HepG2 (cell line): ENCODE measurements at regions not wholly inside any gene's neighbourhood (a gene's known extent, or its start where the extent isn't known, plus 50 kb on each side); places are given as distances from the start of the nearest gene placed in this dataset.

ENCODE experiments used
- ATAC-seq: fragments of 200-7000 bp; cut with Tn5 transposase; 3 replicates; pipeline ENCODE4 v1.9.1; 2020; ENCODE audit warnings: mild to moderate bottlenecking, moderate library complexity
- BruUV-seq: library from RNA; stranded (reverse); fragments of 400-500 nt; replicated peaks from 2 replicates; lab custom pipeline; 2021; lab: Mats Ljungman, UMichigan
- CTCF ChIA-PET: fragments of 300-600 bp; formaldehyde crosslinking; extraction: SDS; loops from one replicate; lab custom pipeline; 2021; ENCODE audit warnings: low total read pairs, inconsistent platforms, low intra/inter-chr PET ratio; lab: Yijun Ruan, JAX
- POLR2A ChIA-PET: fragments of 350-600 bp; sonication (Branson Sonifier 250); formaldehyde crosslinking; loops from one replicate; lab custom pipeline; 2020; ENCODE audit warnings: antibody characterized with exemption, inconsistent platforms; lab: Yijun Ruan, JAX
- DNase-seq: peaks from one replicate; pipeline ENCODE4 v3.0.0-alpha.2; 2015; ENCODE audit warnings: low spot score
- FAIRE-seq: peaks from 3 replicates; lab custom pipeline; 2011; peaks lifted over from hg19 to GRCh38; lab: Jason Lieb, UNC
- H2AFZ ChIP-seq: one replicate; pipeline ENCODE4 v1.6.1; 2011; ENCODE audit warnings: low read length, inconsistent platforms
- H3K27ac ChIP-seq: fragments of 300-600 bp; 3 replicates; pipeline ENCODE4 v1.8.0; 2011; ENCODE audit warnings: mixed run types, mild to moderate bottlenecking, mixed read lengths, low read length, inconsistent platforms; ENCODE audit not compliant: insufficient read depth; ENCODE audit errors: extremely low read length
- H3K27me3 ChIP-seq, 2 experiments: fragments of 200-600 bp in 1 of 2; 2 replicates in 1 of 2; 3 replicates in 1 of 2; pipeline versions ENCODE4 v1.6.0 to v1.8.0; 2011; ENCODE audit warnings: low read length in 2 of 2, mild to moderate bottlenecking in 2 of 2, moderate library complexity in 2 of 2, inconsistent platforms in 1 of 2; ENCODE audit not compliant: insufficient read depth in 2 of 2, control insufficient read depth in 1 of 2
- H3K36me3 ChIP-seq, 2 experiments: fragments of 200-600 bp in 1 of 2; replicated peaks in 1 of 2; 2 replicates in 1 of 2; 3 replicates in 1 of 2; pipeline versions ENCODE4 v1.5.1 to v1.8.0; 2011; ENCODE audit warnings: low read length in 2 of 2, inconsistent platforms in 1 of 2; ENCODE audit not compliant: insufficient read depth in 2 of 2, control insufficient read depth in 1 of 2
- H3K4me1 ChIP-seq: 2 replicates; pipeline ENCODE4 v1.5.1; 2012; ENCODE audit warnings: low read length, inconsistent platforms; ENCODE audit not compliant: insufficient read depth
- H3K4me2 ChIP-seq: 2 replicates; pipeline ENCODE4 v1.6.0; 2011; ENCODE audit warnings: low read depth, low read length, inconsistent platforms
- H3K4me3 ChIP-seq, 3 experiments: fragments of 200-600 bp in 1 of 3; sonication (generic), shearing (Covaris generic) in 1 of 3; replicated peaks in 1 of 3; 2 replicates each; pipeline ENCODE4 v1.5.1; 2011 to 2016; ENCODE audit warnings: low read length in 3 of 3, inconsistent platforms in 2 of 3, low read depth in 2 of 3, mild to moderate bottlenecking in 2 of 3, control low read depth in 1 of 3, mixed read lengths in 1 of 3; ENCODE audit not compliant: insufficient read depth in 1 of 3
- H3K79me2 ChIP-seq: one replicate; pipeline ENCODE4 v1.6.1; 2011; ENCODE audit warnings: low read length, inconsistent platforms; ENCODE audit not compliant: insufficient read depth
- H3K9ac ChIP-seq: 2 replicates; pipeline ENCODE4 v1.6.0; 2011; ENCODE audit warnings: mild to moderate bottlenecking, low read depth, low read length, inconsistent platforms; ENCODE audit not compliant: insufficient read depth
- H3K9me3 ChIP-seq: 2 replicates; pipeline ENCODE4 v1.5.1; 2012; ENCODE audit warnings: mild to moderate bottlenecking, low read length
- H4K20me1 ChIP-seq: 2 replicates; pipeline ENCODE4 v1.6.0; 2011; ENCODE audit warnings: inconsistent platforms, mild to moderate bottlenecking, low read length, moderate library complexity; ENCODE audit not compliant: insufficient read depth
- FOXC1 ChIP-seq: sonication (generic); formaldehyde crosslinking; IDR thresholded peaks from 2 replicates; pipeline ENCODE4 v1.8.0; 2022; ENCODE audit warnings: mild to moderate bottlenecking, missing genetic modification reagents, borderline replicate concordance
- HMGA1 ChIP-seq: sonication (generic); formaldehyde crosslinking; conservative IDR thresholded peaks from 2 replicates; pipeline ENCODE4 v1.4.0; 2020; ENCODE audit warnings: missing genetic modification reagents
- POLR2G ChIP-seq: fragments of 200-400 bp; formaldehyde crosslinking; IDR thresholded peaks from 2 replicates; pipeline ENCODE4 v1.6.1; 2018; ENCODE audit warnings: mild to moderate bottlenecking, low read depth, low read length, moderate library complexity
- WGBS: methylation state at CpG from one replicate; pipeline ENCODE4 v1.1.6; 2017; ENCODE audit warnings: low lambda C conversion rate; 5-methylcytosine and 5-hydroxymethylcytosine counted together
- in situ Hi-C: cut with HindIII; loops from 2 replicates; pipeline ENCODE4 v1.10.0; 2017; ENCODE audit warnings: low pct_unique_long_range_greater_than_20kb; ENCODE audit not compliant: extremely low pct_ligation_motif_present
- intact Hi-C: fragments of 100-400 bp; cut with micrococcal nuclease; formaldehyde crosslinking; loops from one replicate; pipeline ENCODE4 v1.10.0; 2022; ENCODE audit not compliant: unreplicated experiment
- TF ChIP-seq, protein P1 (sequence below): sonication (generic); formaldehyde crosslinking; IDR thresholded peaks from 2 replicates; pipeline ENCODE4 v1.8.0; 2022; ENCODE audit warnings: missing genetic modification reagents, low read depth, mild to moderate bottlenecking, borderline replicate concordance
- TF ChIP-seq, protein P2 (sequence below): sonication (generic); formaldehyde crosslinking; IDR thresholded peaks from 2 replicates; pipeline ENCODE4 v1.5.0; 2020; ENCODE audit warnings: mild to moderate bottlenecking, missing genetic modification reagents, borderline replicate concordance

GRCh38 chr10:55329796-55330195, 528.8 kb upstream of the PCDH15 start (continued):
- TF ChIP-seq HMGA1 (CRISPR knock-in tag) = no peak

- Histone ChIP-seq H3K27me3 (no peaks in the 10 kb centered on the region), H3K4me2 (no peak overlapping the region), H3K27ac (no peak overlapping the region), H2AFZ (no peak overlapping the region), H3K36me3 (no peaks in the 10 kb centered on the region), H3K4me3 (no peak overlapping the region), H3K79me2 (no peaks in the 10 kb centered on the region), H4K20me1 (no peaks in the 10 kb centered on the region), H3K4me1 (no peaks in the 10 kb centered on the region), H3K9ac (no peak overlapping the region), H3K9me3 (no peaks in the 10 kb centered on the region)
- ChIA-PET POLR2A (no interaction called here), CTCF (no interaction called here)
- intact Hi-C loops (no loop called here), in situ Hi-C loops (no loop called here)
- WGBS = 0% methylated on average over 1 of the region's 2 CpGs
- BruUV-seq = no TSS peak
- DNase-seq (no peak), ATAC-seq (no peak), FAIRE-seq (no peak)
- TF ChIP-seq FOXC1 (CRISPR knock-in tag) (no peak), POLR2G (no peak)
- TF ChIP-seq, protein P1, sequence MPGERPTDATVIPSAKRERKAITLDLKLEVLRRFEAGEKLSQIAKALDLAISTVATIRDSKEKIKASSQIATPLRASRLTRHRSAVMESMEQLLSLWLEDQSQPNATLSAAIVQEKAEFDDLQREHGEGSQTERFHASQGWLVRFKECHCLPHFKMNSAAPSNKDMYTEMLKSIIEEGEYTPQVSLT = no peak
- TF ChIP-seq, protein P2, sequence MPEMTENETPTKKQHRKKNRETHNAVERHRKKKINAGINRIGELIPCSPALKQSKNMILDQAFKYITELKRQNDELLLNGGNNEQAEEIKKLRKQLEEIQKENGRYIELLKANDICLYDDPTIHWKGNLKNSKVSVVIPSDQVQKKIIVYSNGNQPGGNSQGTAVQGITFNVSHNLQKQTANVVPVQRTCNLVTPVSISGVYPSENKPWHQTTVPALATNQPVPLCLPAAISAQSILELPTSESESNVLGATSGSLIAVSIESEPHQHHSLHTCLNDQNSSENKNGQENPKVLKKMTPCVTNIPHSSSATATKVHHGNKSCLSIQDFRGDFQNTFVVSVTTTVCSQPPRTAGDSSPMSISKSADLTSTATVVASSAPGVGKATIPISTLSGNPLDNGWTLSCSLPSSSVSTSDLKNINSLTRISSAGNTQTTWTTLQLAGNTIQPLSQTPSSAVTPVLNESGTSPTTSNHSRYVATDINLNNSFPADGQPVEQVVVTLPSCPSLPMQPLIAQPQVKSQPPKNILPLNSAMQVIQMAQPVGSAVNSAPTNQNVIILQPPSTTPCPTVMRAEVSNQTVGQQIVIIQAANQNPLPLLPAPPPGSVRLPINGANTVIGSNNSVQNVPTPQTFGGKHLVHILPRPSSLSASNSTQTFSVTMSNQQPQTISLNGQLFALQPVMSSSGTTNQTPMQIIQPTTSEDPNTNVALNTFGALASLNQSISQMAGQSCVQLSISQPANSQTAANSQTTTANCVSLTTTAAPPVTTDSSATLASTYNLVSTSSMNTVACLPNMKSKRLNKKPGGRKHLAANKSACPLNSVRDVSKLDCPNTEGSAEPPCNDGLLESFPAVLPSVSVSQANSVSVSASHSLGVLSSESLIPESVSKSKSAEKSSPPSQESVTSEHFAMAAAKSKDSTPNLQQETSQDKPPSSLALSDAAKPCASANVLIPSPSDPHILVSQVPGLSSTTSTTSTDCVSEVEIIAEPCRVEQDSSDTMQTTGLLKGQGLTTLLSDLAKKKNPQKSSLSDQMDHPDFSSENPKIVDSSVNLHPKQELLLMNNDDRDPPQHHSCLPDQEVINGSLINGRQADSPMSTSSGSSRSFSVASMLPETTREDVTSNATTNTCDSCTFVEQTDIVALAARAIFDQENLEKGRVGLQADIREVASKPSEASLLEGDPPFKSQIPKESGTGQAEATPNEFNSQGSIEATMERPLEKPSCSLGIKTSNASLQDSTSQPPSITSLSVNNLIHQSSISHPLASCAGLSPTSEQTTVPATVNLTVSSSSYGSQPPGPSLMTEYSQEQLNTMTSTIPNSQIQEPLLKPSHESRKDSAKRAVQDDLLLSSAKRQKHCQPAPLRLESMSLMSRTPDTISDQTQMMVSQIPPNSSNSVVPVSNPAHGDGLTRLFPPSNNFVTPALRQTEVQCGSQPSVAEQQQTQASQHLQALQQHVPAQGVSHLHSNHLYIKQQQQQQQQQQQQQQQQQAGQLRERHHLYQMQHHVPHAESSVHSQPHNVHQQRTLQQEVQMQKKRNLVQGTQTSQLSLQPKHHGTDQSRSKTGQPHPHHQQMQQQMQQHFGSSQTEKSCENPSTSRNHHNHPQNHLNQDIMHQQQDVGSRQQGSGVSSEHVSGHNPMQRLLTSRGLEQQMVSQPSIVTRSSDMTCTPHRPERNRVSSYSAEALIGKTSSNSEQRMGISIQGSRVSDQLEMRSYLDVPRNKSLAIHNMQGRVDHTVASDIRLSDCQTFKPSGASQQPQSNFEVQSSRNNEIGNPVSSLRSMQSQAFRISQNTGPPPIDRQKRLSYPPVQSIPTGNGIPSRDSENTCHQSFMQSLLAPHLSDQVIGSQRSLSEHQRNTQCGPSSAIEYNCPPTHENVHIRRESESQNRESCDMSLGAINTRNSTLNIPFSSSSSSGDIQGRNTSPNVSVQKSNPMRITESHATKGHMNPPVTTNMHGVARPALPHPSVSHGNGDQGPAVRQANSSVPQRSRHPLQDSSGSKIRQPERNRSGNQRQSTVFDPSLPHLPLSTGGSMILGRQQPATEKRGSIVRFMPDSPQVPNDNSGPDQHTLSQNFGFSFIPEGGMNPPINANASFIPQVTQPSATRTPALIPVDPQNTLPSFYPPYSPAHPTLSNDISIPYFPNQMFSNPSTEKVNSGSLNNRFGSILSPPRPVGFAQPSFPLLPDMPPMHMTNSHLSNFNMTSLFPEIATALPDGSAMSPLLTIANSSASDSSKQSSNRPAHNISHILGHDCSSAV = no peak
These were observed 519.2 kb upstream of the PCDH15 start for GRCh38 chr10:55320187-55320700.
